ENCODE measurements at regions not wholly inside any gene's neighbourhood (a gene's known extent, or its start where the extent isn't known, plus 50 kb on each side); places are given as distances from the start of the nearest gene placed in this dataset.

DNA sequence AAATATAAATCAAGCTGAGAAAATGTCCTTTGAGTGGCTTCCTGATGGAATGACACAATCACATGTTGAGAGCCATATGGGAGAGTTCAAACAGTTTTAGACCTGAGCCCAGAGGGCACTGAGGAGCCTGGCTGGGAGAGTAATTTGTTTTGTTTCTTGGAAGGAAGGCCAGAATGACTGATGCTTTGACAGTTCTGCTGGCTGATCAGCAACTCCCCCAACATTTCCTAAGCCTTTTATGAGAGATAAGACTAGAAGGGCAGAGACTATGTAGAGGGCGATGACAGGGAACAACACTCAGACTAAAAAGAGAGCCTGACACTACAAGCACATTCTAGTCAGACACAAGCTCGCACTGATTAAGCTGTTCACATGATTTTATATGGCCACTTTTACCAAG is 169.2 kb downstream of the COX7C start:
- DNase-seq: no peak

DNA sequence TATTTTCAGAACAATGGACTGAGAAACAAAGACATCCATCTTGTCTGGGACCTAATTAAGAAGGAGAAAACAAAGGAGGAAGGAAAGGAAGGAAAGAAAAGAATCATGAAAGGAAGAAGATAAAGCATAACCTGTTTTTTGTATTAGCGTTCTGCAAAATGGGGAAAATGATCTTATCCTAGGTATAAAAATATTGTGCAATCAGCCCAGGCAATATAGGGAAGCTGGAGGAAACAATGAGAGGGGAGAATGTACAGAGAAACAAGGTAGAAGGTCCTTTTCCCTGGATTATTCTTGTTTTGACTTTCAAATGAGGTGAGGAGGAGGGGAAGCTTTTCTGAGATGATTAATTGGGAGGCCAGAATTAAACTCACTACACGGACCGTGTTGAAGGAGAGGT is 177.9 kb downstream of the COX7C start:
- DNase-seq: no peak

DNA sequence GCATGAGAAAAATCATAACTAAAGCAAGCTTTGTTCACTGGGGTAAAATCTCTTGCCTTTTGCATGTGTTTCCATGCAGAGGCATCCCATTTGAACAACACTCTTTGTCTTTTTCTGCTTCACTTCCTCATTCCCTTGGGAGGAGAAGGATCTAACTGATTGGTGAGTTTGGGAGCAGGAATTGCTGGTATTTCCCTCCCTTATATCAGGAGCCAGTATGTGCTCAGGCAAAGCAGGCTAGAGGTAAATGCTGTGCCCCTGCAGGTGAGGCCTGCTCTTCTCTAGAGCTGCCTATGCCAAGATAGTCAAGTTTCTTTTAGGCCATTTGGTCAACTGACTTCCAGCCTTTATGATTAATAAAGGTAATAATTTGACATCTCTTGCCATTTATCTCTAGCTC is 179.9 kb downstream of the COX7C start:
- DNase-seq: no peak

DNA sequence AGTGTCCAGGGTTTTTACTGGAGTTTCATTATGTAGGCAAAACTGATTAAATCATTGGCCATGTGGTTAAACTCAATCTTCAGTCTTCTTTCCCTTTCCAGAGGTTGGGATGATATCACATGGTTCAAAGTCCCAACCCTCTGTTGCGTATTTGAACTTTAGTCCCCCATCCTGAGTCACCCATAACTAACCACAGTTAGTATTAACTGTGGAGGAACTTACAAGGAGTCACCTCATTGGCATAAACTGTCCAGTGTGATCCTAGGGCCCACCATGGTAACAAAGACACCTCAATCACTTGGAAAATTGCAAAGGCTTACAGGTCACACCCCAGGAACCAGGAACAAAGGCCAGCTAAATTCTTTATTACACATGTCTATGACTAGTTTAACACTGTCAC is 188.5 kb downstream of the COX7C start:
- no peak for DNase-seq

DNA sequence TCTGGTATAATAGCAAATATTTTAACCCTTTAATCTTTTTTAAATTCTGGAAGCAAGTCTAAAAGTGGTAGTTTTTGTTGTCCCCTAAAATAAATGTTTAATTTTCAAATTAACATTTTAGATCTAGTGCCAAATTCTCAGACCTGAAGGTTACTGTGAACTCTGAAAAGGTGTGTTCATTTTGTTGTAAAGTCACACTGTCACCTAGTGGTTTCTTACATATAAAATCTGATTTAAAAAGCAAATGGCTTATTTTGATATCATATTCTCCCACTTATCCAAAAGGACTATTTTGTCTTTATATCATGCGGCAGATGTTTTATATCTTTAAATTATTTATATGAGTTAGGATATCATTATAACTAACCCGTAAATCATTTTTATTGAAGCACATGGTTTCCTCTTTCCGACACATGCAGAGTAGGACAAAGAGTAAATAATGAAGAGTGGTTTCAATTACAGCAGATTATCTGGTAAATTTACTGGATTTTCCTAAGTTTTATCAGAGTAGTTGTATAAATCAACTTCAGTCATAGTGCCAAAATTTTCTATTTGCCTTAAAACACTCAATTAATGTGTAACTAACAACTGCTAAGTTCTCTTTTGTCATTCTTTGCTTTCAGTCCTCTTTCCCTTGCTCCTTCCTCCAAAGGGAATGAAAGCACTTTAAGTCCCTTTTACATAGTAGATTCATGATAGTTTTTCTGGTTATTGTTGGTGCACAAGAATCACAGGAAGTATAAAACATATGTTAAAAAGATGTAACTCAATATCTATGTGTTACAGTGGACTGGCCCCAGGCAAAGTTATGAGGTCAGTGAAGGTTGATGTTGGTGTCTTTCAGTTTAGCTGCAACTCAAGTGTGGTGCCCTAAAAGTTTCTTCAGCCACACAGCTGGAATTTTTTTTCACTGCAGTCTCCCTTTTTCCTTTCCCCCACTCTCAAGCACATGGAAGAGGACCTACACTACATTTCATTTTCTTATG is 189.6 kb downstream of the COX7C start:
- no peak for DNase-seq

DNA sequence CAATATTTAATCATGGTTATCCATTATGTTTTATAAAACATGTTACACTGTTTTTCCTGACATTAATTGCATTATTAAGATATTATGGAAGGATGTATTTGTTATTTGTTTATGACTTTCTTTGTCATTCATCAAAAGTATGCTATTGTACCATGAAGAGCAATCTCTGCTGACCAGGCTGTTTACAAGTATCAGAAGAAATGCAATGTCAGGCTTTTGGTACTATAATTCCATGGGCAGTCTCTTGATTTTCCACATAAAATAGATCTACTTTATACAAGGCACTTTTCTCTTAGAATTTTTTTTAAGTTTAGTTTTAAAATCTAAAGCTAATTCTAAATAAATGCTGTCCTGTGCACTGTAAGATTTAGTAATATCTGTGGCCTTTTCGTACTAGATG is 196.6 kb downstream of the COX7C start:
- no peak for DNase-seq

DNA sequence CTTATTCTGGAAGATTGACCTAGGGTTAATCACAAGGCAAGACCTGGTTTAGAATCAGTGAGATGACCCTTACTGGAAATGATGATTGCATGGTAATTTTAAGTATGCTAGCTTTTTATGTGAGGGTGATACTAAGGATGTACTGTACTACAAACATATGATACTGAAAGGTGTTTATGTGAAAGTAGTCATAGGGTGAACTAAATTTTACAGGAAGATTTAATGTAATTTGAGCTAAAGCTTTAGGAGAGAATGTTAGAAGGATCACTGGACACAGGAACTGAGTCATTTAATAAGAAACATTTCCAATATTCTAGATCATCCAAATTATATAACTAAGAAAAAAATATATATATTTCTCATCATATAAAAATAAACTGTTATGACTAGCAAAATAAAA is 197.2 kb downstream of the COX7C start:
- no peak for DNase-seq

DNA sequence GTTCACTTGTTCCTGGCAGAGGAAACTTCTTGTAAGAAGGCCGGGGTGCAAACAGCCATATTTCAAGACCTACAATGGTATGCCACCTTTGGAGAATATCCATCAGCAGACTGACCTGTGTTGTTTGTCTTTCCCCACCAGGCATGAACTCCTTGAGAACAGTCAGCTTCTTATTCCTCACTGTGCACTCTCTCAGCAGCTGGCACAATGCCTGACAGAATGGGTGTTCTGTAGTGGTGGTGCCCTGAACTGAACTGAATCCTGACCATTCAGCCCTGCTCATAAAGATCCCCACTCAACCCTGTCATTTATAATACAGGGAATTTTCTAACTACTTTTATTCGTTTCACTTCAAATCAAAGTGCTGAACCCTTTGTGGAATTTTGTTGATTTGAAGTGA is 206.9 kb downstream of the COX7C start:
- DNase-seq: no peak

DNA sequence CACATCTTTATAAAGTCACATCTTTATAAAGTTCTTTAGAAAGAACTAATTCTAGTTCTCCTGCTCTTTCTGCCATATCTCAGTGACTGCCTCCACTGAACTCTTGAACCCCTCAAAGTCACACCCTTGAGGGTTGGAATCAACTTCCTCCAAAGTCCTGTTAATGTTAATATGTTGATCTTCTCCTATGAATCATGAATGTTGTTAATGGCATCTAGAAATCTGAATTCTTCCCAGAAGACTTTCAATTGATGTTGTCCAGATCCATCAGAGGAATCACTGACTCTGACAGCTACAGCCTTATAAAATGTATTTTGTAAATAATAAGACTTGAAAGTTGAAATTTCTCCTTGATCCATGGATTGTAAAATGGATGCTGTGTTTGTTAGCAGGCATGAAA is 213.4 kb downstream of the COX7C start:
- no peak for DNase-seq

DNA sequence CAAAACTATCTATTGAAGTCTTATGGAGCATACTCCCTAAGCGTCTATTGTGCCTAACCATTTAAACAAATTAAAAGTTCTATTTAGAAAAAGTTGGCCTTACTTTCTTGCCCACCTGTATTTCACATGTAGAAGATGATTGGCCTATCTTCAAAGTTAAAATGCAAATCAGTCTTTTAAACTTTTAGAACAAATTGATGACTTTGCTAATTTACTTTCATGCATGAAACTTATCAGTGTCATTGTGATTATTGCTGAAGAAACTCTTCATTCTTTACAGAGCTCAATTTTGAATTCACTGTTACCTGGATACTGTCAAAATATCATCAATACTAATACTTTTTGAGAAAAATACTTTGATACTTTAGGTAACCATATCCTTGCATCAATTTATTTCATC is 216.1 kb downstream of the COX7C start:
- no peak for DNase-seq

DNA sequence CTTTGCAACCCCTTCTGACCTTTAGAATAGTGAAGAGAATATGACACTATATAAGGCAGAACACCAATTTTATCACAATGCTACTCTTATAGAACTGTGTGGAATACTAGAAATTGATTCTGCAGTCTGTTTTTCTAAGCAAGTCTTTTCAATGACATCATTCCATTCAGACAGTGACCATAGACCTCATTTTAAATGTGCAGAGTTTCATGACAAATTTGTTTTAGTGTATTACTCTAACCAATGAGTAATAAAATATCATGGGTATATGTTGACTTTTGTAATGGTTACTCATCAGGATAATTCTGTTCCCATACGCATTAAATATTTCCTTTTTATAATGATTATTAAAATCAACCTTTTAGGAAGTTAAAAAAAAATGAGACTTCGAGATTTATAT is 219.9 kb downstream of the COX7C start:
- DNase-seq: no peak

DNA sequence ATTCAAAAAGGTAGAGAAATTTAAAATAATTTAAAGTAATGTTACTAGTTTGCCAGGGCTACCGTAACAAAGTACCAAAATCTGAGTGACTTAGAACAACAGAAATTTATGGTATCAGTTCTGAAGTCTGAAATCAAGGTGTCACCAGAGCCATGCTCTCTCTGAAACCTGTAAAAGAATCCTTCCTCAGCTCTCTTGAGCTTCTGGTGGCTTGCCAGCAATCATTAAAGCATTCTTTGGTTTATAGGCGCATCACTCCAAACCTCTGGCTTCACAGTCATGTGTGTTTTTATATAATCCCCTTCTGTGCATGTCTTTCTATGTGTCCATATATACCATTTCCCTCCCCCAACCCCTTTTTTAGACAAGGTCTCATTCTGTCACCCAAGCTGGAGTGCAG is 220.3 kb downstream of the COX7C start:
- DNase-seq: no peak

DNA sequence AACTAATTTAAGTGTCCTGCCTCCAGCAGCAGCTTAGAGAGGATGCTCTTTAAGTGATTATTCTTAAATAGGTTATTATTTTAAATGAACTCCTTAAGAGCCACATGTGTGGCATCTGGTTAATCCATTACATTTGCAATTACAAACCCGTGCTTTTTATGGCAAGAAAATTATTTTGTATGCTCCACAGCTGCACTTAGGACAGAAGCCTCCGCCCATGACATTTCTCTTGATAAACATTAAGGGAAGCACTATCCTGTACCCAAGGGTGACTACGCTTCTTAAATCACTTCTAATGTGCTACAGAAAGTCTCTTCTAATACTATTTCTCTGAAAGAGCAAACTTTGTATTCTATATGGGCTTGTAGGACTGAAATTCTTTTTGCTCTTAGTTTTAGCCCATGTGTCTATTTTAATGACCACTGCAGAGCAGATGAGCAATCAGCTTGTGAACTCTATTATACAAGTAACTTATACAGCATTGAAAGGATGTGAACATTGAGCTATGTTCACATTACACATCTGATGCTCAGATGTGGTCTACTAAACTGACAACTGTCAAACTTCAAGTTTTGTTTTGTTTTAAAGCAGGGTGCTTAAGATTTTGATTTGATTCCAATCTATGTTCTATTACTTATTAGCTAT is 223.4 kb downstream of the COX7C start:
- no peak for DNase-seq

DNA sequence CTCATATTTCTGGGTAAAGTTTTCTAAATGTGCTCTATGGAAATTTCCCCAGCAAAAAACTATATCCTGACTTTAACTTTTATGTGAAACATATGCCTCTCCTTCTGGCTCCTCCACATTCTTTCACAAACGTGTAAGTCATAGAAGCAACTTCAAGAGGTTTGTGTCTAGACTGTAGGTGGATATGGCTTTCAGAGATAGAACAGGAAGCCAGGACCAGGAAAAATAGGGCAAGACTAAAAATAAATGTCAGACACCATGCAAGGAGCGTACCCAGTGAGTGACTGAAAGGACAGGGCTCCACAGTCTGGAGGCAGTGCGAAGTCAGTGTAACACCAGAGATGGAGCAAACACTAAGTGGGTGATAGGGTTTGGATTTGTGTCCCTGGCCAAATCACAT is 240.7 kb downstream of the COX7C start:
- no peak for DNase-seq

DNA sequence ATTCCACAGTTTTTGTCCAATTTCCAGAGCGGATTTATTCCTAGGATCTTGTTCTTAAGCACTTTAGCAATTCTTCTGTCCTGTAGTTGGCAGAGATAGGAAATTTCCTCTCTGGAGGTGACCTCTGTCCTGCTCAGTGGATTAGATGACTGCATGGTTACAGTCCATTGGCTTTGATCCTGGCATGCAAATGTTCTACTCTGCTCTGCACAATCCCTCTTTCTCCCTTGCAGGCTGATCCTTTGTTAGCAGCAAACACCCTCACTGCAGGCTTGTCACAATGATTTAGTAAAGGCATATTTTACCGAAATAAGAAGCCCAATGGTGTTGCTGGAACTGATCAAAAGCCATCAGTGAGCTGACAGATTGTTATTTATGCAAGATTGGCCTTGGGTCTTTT is 243.8 kb downstream of the COX7C start:
- DNase-seq: no peak

DNA sequence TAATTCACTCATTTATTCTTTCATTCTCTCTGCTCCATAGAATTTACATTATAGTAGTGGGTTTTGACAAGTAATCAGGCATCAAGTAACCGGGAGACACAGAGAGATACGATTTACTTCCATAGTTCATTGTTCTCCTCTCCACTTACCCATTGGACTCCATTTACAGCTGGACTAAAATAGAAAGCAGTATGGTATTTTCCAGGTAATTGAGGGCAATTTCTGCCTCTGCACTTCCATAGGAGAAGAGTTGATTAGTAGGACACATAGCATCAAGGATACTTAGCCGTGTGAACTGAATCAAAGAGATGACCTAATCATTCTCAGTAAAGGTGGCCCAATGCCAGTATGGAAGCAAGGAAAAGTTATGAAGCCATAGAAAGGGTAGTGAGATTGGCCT is 244.4 kb downstream of the COX7C start:
- no peak for DNase-seq

DNA sequence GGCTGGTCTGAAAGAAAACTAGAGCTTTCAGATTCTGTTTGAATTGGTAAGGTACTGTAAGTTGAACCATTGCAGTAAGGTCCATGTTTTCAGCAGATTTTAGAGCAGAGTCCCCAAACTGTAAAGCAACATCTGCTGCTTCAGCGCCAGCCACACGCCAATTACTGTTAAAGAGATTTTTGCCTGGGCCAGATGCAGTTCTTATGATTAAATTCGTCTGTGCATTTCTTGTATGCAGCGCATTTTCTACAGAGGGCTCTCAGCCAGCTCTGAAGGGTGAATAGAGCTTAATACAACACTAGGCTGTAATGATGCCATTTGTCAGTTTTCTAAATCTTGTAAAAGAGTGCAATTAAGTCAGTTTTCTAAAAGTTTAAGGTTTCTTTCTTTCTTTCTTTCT is 246.3 kb downstream of the COX7C start:
- no peak for DNase-seq

DNA sequence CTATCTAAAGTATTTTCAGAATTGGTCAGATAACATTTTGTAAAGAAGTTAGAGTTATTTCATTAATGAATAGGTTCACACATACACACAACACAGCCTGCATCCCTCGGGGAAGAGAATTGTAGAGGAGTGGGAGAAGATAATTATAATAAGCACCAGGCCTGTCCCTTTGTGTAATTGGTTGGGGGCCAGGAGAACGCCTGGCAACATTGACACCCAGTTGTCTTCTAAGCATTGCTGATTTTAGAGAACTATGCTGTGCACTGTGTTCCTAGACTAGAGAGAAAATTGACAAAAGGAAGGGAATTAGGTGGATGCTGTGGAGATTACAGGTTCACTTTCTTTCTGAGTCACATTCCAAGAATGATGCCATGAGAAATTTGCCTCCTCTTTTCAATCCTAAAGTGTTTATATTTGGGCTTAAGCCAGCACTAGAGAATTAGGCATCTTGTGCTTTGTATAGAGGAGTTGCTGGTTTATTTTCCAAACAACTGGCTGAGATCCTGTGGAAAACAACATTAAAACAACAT is 247.6 kb downstream of the COX7C start:
- DNase-seq: no peak

DNA sequence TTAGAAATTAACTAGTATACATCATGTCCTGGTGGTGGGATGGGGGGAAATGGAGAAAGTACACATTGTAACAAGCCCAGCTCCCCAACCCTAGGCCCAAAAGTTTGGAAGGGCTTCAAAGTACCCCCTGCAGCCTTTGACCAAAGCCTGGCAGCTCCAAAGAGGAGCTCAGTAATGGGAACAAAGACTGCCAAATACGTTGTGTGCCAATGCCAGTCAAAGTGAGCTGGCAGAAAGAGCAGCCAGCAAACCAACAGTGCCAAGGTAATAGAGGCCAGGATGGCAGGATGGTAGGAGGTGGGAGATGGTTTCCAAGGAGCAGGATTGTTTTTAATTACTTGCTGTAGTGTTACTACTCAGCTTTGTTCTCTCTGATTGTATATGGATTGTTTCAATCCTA is 248.3 kb downstream of the COX7C start:
- no peak for DNase-seq

DNA sequence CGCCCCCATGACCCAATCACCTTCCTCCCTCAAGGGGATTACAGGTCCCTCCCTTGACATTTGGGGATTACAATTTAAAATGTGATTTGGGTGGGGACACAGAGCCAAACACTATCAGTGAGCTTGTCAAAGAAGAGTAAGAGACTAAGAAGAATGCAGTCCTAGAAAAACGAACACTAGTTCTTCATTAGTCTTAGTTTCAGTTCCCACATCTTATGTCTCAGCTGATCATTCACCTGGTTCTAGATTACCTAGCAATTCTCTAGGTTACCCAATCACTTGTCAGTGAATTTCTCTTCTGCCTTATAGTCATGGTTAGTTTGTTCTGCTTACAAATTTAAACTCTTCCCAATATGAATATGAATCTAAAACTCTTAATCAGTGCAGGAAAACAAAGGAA is 251.5 kb downstream of the COX7C start:
- DNase-seq: no peak

DNA sequence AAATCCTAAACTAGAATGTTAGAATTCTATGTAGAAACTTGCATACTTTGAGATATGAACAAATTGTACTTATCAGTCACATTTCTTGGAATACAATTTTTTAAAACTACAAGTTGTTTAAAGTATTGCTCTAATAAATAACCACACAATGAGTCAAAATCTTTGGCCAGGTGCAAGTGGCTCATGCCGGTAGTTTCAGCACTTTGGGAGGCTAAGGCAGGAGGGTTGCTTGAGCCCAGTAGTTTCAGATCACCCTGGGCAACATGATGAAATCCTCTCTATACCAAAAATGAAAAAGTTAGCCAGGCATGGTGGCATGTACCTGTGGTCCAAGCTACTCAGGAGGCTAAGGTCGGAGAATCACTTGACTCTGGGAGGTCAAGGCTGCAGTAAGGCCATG is 257.8 kb downstream of the COX7C start:
- DNase-seq: no peak

DNA sequence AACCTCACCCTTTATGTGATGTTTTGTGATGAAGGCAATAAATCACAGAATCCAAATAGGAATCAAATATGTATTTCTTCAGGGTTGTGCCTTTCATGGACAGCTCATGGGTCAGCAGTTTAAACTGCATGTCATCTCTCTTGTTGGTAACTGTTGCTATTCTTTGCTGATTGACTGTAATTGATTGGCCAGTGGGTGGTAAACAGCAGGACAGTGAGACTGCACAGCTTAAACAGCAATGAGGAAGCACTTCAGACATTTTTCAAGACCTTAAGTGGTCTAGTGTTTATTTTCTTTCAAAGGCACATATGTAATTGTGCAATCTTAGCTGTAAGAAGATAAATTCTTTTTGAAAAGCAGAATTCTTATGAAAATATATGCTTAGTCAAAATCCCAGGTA is 260.5 kb downstream of the COX7C start:
- no peak for DNase-seq

DNA sequence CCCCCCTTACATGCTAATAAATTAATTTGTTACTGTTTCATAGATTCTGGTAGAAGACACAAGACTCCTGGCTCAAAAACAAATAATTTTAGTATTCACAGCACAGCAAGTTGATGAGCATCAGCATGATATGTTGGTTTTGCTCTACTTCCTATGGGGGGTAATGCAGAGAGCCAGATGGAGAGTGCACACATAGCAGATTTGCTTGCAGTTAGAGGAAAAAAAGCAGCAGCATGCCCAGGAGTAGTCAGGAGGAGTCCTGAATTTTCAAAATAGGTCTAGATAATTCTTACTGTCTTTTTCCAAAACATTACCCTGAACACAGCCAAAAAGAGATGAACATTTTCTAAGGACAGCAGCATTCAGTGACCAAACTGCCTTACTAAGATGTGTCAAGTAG is 261.3 kb downstream of the COX7C start:
- DNase-seq: no peak

DNA sequence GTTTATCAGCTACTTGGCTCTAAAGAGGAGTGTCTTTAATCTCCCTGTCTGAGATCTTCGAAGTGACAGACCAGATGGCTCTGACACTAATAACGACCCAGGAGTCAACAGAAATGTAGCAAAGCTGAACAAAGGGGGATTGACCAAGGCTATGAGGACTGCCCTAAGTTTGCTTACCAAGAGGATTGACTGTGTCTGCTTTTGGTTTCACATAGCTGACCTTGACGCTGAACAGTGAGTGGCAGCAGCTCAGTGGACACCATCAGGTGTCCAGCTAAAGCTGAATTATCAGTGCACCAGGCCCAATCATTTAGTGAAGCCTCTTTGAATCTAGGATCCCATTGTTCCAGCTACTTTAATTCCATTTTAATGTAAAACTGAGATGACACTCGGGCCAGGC is 262.6 kb downstream of the COX7C start:
- no peak for DNase-seq
